ENCODE measurements at regions not wholly inside any gene's neighbourhood (a gene's known extent, or its start where the extent isn't known, plus 50 kb on each side); places are given as distances from the start of the nearest gene placed in this dataset.

GRCh38 chr2:63658176-63658968, 69.6 kb downstream of the MDH1 start:
- TF ChIP-seq, protein P1, sequence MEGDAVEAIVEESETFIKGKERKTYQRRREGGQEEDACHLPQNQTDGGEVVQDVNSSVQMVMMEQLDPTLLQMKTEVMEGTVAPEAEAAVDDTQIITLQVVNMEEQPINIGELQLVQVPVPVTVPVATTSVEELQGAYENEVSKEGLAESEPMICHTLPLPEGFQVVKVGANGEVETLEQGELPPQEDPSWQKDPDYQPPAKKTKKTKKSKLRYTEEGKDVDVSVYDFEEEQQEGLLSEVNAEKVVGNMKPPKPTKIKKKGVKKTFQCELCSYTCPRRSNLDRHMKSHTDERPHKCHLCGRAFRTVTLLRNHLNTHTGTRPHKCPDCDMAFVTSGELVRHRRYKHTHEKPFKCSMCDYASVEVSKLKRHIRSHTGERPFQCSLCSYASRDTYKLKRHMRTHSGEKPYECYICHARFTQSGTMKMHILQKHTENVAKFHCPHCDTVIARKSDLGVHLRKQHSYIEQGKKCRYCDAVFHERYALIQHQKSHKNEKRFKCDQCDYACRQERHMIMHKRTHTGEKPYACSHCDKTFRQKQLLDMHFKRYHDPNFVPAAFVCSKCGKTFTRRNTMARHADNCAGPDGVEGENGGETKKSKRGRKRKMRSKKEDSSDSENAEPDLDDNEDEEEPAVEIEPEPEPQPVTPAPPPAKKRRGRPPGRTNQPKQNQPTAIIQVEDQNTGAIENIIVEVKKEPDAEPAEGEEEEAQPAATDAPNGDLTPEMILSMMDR (IDR thresholded peaks at IDR 0.05) = no peak
- no peak for ATAC-seq (ENCODE audit: low FRiP score)
- no peak for DNase-seq (ENCODE audit: low spot score)

GRCh38 chr2:63660060-63660459, 71.3 kb downstream of the MDH1 start:
- DNase-seq (ENCODE audit: low spot score) = no peak
- no peak for ATAC-seq (ENCODE audit: low FRiP score)
- TF ChIP-seq, protein P1 (IDR thresholded peaks at IDR 0.05) = no peak

- ATAC-seq (ENCODE audit: low FRiP score) (no peak), DNase-seq (ENCODE audit: low spot score) (no peak)
- TF ChIP-seq, protein P1 (IDR thresholded peaks at IDR 0.05) = no peak
These were observed 72.3 kb downstream of the MDH1 start for GRCh38 chr2:63661076-63661475.

DNA sequence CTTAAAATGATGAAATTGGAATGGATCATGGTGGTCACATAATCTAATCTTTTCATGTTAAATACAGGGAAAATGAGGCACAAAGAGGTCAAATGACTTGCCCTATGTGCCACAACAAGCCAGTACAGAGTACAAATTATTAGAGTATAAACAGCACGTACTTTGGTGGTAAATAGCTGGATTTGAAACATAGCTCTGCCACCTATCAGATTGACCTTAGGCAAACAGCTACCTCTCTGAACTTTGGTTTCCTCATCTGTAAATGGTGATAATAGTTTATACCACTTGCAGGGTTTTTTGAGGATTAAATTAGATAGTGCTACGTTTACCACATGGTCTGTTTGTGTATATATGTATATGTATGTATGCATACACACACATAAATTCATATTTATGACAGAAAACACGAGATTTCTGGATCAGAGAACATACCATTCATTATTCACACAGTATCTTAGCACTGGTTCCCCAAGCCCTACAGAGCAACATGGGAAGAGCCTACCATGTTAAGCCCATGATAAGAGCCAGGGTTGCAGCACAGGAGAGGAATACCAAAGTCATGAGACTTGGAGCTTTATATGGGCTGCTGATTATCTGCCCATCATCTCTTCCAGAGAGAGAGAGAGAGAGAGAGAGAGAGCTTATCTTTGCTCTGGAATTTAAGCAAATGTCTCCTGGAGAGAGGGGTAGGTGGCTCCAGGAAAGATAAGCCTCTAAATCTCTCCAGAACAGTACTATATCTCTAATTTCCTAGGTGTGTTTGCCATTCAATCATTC, 73.5 kb downstream of the MDH1 start:
- TF ChIP-seq, protein P1 (IDR thresholded peaks at IDR 0.05) = no peak
- ATAC-seq (ENCODE audit: low FRiP score) = no peak
- no peak for DNase-seq (ENCODE audit: low spot score)

- TF ChIP-seq, protein P1 (IDR thresholded peaks at IDR 0.05) = no peak
- ATAC-seq (ENCODE audit: low FRiP score) (peak; percentile 57), DNase-seq (ENCODE audit: low spot score) (no peak)
These were observed 74.5 kb downstream of the MDH1 start for GRCh38 chr2:63663013-63663864.

GRCh38 chr2:63665091-63665490, 76.3 kb downstream of the MDH1 start:
- no peak for DNase-seq (ENCODE audit: low spot score)
- TF ChIP-seq, protein P1 (IDR thresholded peaks at IDR 0.05) = no peak
- no peak for ATAC-seq (ENCODE audit: low FRiP score)

All from omental fat pad (tissue), 3 donors.